ENCODE measurements at regions not wholly inside any gene's neighbourhood (a gene's known extent, or its start where the extent isn't known, plus 50 kb on each side); places are given as distances from the start of the nearest gene placed in this dataset.
"Not testable (repeated sequence)": the region's sequence is repeated elsewhere in the genome, so short reads cannot be mapped to it uniquely, and the experiment has no call there.

- in situ Hi-C loops (cut with HindIII; ENCODE audit: low sequenced_read_pairs): no loop called here
Measured at GRCh38 chr6:87784051-87784450, 82.0 kb upstream of the AKIRIN2 start.

GRCh38 chr6:87779542-87779941, 77.5 kb upstream of the AKIRIN2 start:
- in situ Hi-C loops (cut with HindIII; ENCODE audit: low sequenced_read_pairs): no loop called here

- in situ Hi-C loops (cut with HindIII; ENCODE audit: low sequenced_read_pairs): no loop called here
Measured at GRCh38 chr6:87772597-87773530, 70.8 kb upstream of the AKIRIN2 start.

- in situ Hi-C loops (cut with HindIII; ENCODE audit: low sequenced_read_pairs): no loop called here
Measured at GRCh38 chr6:87767478-87767877, 65.4 kb upstream of the AKIRIN2 start.

GRCh38 chr6:87766211-87766610, 64.2 kb upstream of the AKIRIN2 start:
- in situ Hi-C loops (cut with HindIII; ENCODE audit: low sequenced_read_pairs): no loop called here

- in situ Hi-C loops (cut with HindIII; ENCODE audit: low sequenced_read_pairs): loop anchor here (5.0 kb wide), 1 partner anchor 77 kb away; no protein-coding TSS in a partner anchor
Measured at GRCh38 chr6:87763901-87764300, 61.9 kb upstream of the AKIRIN2 start.

GRCh38 chr6:87763276-87763675, 61.2 kb upstream of the AKIRIN2 start:
- in situ Hi-C loops (cut with HindIII; ENCODE audit: low sequenced_read_pairs): loop anchor here (5.0 kb wide), 1 partner anchor 76 kb away; no protein-coding TSS in a partner anchor

- in situ Hi-C loops (cut with HindIII; ENCODE audit: low sequenced_read_pairs): loop anchor here (5.0 kb wide), 1 partner anchor 75 kb away; no protein-coding TSS in a partner anchor
Measured at GRCh38 chr6:87762116-87762515, 60.1 kb upstream of the AKIRIN2 start.

- in situ Hi-C loops (cut with HindIII; ENCODE audit: low sequenced_read_pairs): no loop called here
Measured at GRCh38 chr6:87757792-87758191, 55.8 kb upstream of the AKIRIN2 start.

- in situ Hi-C loops (cut with HindIII; ENCODE audit: low sequenced_read_pairs): no loop called here
Measured at GRCh38 chr6:87756858-87757257, 54.8 kb upstream of the AKIRIN2 start.

GRCh38 chr6:87755708-87756671, 54.0 kb upstream of the AKIRIN2 start:
- in situ Hi-C loops (cut with HindIII; ENCODE audit: low sequenced_read_pairs): no loop called here

GRCh38 chr6:87754828-87755227, 52.8 kb upstream of the AKIRIN2 start:
- in situ Hi-C loops (cut with HindIII; ENCODE audit: low sequenced_read_pairs): no loop called here

- in situ Hi-C loops (cut with HindIII; ENCODE audit: low sequenced_read_pairs): no loop called here
Measured at GRCh38 chr6:87753131-87753685, 51.2 kb upstream of the AKIRIN2 start.

- in situ Hi-C loops (cut with HindIII; ENCODE audit: low sequenced_read_pairs): not testable (repeated sequence)
Measured at GRCh38 chr6:87752503-87752902, 50.5 kb upstream of the AKIRIN2 start.
